22Rv1 (cell line): ENCODE measurements at regions not wholly inside any gene's neighbourhood (a gene's known extent, or its start where the extent isn't known, plus 50 kb on each side); places are given as distances from the start of the nearest gene placed in this dataset.

Source experiments
- H3K27ac ChIP-seq: fragments of 450-650 bp; 2 replicates; pipeline ENCODE4 v1.5.1; 2017
- ZFX ChIP-seq: fragments of 450-650 bp; IDR thresholded peaks from 2 replicates; pipeline ENCODE4 v1.6.1; 2017; ENCODE audit warnings: antibody characterized with exemption, borderline replicate concordance
- TF ChIP-seq, protein P1 (sequence below): fragments of 450-650 bp; IDR thresholded peaks from 2 replicates; pipeline ENCODE4 v1.5.1; 2017; ENCODE audit warnings: mild to moderate bottlenecking

DNA sequence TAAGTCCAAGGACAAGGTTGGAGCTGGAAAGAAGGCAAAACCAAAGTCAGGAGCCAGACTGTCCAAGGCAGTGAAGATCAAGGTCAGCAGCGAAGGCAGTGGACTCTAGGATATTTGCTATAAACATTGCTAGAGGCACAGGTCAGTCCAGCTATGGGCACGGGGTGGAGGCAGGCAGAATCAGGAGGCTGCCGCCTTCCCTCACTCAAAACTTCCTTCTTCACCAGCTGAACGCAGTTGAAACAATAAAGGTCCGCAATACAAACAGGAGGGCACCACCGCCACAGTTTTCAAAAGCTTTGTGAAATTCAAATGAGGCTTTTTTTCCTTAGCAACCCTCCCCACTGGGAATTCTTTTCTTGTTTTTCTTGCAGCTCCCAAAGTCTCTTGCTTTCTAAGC, 372.4 kb downstream of the NXPE2 start:
- H3K27ac ChIP-seq, result no peak overlapping the region
- TF ChIP-seq, protein P1, sequence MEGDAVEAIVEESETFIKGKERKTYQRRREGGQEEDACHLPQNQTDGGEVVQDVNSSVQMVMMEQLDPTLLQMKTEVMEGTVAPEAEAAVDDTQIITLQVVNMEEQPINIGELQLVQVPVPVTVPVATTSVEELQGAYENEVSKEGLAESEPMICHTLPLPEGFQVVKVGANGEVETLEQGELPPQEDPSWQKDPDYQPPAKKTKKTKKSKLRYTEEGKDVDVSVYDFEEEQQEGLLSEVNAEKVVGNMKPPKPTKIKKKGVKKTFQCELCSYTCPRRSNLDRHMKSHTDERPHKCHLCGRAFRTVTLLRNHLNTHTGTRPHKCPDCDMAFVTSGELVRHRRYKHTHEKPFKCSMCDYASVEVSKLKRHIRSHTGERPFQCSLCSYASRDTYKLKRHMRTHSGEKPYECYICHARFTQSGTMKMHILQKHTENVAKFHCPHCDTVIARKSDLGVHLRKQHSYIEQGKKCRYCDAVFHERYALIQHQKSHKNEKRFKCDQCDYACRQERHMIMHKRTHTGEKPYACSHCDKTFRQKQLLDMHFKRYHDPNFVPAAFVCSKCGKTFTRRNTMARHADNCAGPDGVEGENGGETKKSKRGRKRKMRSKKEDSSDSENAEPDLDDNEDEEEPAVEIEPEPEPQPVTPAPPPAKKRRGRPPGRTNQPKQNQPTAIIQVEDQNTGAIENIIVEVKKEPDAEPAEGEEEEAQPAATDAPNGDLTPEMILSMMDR, result no peak
- no peak for TF ChIP-seq ZFX

- no peak overlapping the region for H3K27ac ChIP-seq
- TF ChIP-seq, protein P1, result no peak
- TF ChIP-seq ZFX, result no peak
These were observed 373.7 kb downstream of the NXPE2 start for GRCh38 chr11:115051938-115052590.

DNA sequence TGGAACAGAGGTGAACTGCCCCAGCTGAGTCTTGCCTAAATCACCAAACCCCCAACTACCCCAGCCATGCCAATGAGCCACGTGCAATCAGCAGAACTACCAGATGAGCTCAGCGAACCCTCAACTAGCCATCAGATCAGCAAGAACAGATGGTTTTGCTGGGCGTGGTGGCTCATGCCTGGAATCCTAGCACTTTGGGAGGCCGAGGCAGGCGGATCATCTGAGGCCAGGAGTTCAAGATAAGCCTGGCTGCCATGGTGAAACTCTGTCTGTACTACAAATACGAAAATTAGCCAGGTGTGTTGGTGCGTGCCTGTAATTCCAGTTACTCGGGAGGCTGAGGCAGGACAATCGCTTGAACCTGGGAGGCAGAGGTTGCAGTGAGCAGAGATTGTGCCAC, 374.3 kb downstream of the NXPE2 start:
- TF ChIP-seq, protein P1, result no peak
- TF ChIP-seq ZFX, result no peak
- no peak overlapping the region for H3K27ac ChIP-seq

DNA sequence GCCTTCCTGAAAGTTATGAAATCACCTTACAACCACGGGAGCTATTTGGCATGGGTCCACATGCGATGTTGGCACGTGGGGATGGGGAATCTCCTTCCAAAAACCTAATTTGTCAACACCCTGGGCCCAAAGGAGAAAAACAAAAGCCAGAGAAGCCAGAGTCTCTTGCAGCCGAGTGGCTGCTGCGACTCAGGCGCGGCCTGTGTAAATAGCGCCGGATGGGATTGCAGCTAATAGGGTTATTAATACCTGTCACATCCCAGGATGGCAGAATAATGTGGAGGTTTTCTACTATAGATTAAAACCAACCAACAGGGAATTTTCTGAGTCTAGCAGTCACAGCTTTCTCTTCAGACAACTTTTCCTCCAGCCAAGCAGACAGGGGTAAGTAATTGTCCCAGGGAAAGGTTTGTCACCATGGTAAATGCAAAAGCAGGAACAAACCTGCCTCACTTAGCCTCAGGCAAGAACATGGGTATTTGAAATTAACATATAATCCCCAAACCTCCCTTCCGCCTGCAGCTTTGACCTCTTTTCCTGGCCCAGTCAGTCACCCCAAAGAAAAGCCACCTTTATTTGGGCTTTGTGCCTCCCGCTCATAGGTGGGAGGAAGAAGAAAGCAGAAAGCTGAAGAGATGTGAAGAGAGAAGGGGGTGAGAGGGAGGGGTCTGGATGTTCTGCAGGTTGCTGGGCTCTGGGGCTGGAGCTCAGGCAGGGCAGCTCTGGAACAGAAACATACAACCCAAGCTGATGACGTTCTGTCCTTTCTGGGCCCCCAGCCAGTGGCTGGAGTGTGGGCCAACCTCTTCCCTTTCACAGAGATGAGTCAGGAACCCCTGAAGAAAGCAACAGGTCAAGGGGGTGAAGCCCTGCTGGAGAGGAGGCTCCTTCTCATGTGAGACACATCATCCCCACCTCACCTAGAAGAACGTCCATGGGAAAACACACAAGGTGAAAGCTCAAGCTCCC, 376.5 kb downstream of the NXPE2 start:
- no peak for TF ChIP-seq ZFX
- TF ChIP-seq, protein P1, result no peak
- H3K27ac ChIP-seq, result no peak overlapping the region

- no peak for TF ChIP-seq ZFX
- TF ChIP-seq, protein P1, result no peak
- H3K27ac ChIP-seq, result no peak overlapping the region
These were observed 378.2 kb downstream of the NXPE2 start for GRCh38 chr11:115056514-115056913.

DNA sequence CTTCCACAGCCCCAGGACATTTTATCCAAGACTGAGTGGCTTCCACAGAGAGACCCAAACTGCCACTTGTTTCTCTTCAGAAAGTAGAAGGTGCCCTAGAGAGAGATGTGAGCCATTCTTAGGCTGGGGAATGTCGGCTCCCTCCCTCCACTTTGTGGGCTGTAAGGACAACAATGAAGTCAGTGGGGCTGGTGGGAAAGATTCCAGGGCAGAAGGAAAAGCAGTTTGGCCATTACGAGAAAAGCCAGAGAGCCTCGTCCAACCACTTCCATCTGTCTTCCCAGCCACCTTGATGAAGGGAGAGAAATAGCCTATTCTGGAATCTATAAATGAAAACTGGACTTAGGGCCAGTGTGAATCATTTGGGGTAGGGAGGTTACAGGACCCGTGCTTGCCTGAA, 382.5 kb downstream of the NXPE2 start:
- TF ChIP-seq, protein P1, result no peak
- TF ChIP-seq ZFX, result no peak
- H3K27ac ChIP-seq, result no peak overlapping the region

DNA sequence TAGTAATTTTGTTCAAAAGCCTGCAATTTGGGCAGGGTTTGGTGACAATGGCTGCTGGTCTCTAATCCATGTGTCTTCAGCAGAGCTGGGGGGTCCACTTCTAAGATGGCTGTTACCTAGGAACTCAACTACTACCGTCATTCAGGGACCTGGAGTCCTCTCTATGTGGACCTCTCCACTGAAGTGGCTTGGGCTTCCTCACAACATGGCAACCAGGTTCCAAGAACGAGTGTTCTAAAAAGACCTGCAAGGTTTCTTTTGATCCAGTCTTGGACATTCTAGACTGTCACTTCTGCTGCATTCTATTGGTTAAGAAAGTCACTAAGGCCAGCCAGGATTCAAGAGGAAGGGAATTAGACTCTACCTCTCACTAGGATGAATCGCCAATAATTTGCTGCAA, 387.0 kb downstream of the NXPE2 start:
- H3K27ac ChIP-seq, result no peak overlapping the region
- TF ChIP-seq ZFX, result no peak
- TF ChIP-seq, protein P1, result no peak
